ENCODE measurements at regions not wholly inside any gene's neighbourhood (a gene's known extent, or its start where the extent isn't known, plus 50 kb on each side); places are given as distances from the start of the nearest gene placed in this dataset.

GRCh38 chr9:81382281-81382680, 307.1 kb downstream of the TLE1 start (continued):
- TF ChIP-seq, protein P1, sequence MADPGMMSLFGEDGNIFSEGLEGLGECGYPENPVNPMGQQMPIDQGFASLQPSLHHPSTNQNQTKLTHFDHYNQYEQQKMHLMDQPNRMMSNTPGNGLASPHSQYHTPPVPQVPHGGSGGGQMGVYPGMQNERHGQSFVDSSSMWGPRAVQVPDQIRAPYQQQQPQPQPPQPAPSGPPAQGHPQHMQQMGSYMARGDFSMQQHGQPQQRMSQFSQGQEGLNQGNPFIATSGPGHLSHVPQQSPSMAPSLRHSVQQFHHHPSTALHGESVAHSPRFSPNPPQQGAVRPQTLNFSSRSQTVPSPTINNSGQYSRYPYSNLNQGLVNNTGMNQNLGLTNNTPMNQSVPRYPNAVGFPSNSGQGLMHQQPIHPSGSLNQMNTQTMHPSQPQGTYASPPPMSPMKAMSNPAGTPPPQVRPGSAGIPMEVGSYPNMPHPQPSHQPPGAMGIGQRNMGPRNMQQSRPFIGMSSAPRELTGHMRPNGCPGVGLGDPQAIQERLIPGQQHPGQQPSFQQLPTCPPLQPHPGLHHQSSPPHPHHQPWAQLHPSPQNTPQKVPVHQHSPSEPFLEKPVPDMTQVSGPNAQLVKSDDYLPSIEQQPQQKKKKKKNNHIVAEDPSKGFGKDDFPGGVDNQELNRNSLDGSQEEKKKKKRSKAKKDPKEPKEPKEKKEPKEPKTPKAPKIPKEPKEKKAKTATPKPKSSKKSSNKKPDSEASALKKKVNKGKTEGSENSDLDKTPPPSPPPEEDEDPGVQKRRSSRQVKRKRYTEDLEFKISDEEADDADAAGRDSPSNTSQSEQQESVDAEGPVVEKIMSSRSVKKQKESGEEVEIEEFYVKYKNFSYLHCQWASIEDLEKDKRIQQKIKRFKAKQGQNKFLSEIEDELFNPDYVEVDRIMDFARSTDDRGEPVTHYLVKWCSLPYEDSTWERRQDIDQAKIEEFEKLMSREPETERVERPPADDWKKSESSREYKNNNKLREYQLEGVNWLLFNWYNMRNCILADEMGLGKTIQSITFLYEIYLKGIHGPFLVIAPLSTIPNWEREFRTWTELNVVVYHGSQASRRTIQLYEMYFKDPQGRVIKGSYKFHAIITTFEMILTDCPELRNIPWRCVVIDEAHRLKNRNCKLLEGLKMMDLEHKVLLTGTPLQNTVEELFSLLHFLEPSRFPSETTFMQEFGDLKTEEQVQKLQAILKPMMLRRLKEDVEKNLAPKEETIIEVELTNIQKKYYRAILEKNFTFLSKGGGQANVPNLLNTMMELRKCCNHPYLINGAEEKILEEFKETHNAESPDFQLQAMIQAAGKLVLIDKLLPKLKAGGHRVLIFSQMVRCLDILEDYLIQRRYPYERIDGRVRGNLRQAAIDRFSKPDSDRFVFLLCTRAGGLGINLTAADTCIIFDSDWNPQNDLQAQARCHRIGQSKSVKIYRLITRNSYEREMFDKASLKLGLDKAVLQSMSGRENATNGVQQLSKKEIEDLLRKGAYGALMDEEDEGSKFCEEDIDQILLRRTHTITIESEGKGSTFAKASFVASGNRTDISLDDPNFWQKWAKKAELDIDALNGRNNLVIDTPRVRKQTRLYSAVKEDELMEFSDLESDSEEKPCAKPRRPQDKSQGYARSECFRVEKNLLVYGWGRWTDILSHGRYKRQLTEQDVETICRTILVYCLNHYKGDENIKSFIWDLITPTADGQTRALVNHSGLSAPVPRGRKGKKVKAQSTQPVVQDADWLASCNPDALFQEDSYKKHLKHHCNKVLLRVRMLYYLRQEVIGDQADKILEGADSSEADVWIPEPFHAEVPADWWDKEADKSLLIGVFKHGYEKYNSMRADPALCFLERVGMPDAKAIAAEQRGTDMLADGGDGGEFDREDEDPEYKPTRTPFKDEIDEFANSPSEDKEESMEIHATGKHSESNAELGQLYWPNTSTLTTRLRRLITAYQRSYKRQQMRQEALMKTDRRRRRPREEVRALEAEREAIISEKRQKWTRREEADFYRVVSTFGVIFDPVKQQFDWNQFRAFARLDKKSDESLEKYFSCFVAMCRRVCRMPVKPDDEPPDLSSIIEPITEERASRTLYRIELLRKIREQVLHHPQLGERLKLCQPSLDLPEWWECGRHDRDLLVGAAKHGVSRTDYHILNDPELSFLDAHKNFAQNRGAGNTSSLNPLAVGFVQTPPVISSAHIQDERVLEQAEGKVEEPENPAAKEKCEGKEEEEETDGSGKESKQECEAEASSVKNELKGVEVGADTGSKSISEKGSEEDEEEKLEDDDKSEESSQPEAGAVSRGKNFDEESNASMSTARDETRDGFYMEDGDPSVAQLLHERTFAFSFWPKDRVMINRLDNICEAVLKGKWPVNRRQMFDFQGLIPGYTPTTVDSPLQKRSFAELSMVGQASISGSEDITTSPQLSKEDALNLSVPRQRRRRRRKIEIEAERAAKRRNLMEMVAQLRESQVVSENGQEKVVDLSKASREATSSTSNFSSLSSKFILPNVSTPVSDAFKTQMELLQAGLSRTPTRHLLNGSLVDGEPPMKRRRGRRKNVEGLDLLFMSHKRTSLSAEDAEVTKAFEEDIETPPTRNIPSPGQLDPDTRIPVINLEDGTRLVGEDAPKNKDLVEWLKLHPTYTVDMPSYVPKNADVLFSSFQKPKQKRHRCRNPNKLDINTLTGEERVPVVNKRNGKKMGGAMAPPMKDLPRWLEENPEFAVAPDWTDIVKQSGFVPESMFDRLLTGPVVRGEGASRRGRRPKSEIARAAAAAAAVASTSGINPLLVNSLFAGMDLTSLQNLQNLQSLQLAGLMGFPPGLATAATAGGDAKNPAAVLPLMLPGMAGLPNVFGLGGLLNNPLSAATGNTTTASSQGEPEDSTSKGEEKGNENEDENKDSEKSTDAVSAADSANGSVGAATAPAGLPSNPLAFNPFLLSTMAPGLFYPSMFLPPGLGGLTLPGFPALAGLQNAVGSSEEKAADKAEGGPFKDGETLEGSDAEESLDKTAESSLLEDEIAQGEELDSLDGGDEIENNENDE (IDR thresholded peaks at IDR 0.05; ENCODE audit: insufficient replicate concordance, low read length): no peak
- TF ChIP-seq SRF (IDR thresholded peaks at IDR 0.05; ENCODE audit: low read depth, low read length): no peak
- TF ChIP-seq BACH1 (IDR thresholded peaks at IDR 0.05; ENCODE audit: low read length): no peak
- TF ChIP-seq RNF2 (IDR thresholded peaks at IDR 0.05; ENCODE audit: borderline replicate concordance, low read depth, low read length, missing control alignments, poor library complexity, severe bottlenecking): no peak
- TF ChIP-seq CBX8 (IDR thresholded peaks at IDR 0.05; ENCODE audit: borderline replicate concordance, low read depth, low read length): no peak
- TF ChIP-seq BRCA1 (IDR thresholded peaks at IDR 0.05; ENCODE audit: low read depth, low read length): no peak
- TF ChIP-seq CTBP2 (IDR thresholded peaks at IDR 0.05; ENCODE audit: borderline replicate concordance, insufficient read depth, insufficient read length, low read length): no peak
- TF ChIP-seq, protein P2, sequence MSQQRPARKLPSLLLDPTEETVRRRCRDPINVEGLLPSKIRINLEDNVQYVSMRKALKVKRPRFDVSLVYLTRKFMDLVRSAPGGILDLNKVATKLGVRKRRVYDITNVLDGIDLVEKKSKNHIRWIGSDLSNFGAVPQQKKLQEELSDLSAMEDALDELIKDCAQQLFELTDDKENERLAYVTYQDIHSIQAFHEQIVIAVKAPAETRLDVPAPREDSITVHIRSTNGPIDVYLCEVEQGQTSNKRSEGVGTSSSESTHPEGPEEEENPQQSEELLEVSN (IDR thresholded peaks at IDR 0.05): no peak
- no peak for TF ChIP-seq ASH2L (IDR thresholded peaks at IDR 0.05; ENCODE audit: low read length)
- TF ChIP-seq GABPA (IDR thresholded peaks at IDR 0.05; ENCODE audit: borderline replicate concordance, insufficient read depth, low read length): no peak
- no peak for TF ChIP-seq KDM1A (IDR thresholded peaks at IDR 0.05; ENCODE audit: borderline replicate concordance, low read length)
- TF ChIP-seq SP1 (IDR thresholded peaks at IDR 0.05; ENCODE audit: low read depth, low read length): no peak
